8988T (cell line): ENCODE measurements at regions not wholly inside any gene's neighbourhood (a gene's known extent, or its start where the extent isn't known, plus 50 kb on each side); places are given as distances from the start of the nearest gene placed in this dataset.

Experiments used
- DNase-seq: peaks from one replicate; pipeline ENCODE4 v3.0.0; 2011

DNA sequence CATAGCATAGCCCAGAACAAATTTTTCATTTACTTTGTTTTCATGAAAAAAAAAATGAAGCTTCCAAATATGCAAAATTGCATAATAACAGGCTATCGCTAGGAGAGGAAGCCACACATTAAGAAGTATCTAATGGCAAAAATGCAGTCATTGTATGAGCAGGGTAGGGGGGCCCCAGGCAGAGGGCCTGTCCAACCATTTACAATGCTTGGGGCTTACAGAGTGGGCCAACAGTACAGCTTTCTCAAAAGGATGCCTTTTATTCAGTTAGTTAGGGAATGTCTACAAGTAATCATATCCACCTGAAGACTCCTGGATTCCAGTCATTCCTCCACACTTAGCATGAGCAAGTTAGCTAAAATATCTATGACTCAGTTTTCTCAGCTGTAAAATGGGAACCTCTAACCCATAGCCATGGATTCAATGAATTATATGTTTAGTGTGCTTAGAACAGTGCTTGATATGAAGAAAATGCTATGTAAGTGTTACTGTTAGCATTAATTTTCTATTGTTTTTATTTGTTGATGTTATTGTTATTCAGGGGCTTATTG lies 117.7 kb downstream of the GAS1 start:
- DNase-seq = no peak

DNA sequence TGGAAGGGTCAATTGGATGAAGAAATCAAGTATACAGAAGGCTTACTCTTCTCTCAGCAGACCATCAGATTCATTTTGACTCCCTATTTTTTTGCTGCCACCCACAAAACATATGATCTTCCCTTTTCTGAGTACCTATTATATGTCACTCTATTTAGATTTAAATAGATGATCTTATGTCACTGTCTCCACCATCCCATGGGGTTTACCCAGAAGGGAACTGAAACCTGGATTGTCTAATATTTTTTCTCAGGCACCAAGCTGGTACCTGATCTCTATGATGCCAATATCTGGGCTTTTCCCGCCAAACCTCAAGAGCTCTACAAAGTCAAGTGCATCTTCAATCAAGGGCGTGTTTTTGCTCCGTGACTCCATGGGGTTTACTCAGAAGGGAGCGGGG lies 118.7 kb downstream of the GAS1 start:
- DNase-seq = no peak

DNA sequence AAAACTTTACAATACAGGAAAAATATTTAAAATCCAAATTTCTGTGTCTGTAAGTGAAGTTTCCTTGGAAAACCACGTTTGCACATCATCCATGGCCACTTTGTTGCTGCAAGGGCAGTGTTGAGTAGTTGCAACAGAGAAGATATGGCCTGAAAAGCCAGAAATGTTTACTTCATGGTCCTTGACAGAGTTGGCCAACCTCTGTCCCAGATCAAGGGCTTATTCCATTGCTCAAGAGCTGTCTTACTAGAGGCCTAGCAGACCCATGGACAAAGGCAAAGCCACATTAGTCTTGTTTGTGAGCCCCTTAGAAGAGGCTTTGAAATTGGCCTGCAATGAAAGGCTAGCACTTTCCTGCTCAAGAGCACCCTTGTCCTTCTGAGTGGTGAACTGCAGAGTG lies 119.4 kb downstream of the GAS1 start:
- DNase-seq = no peak

DNA sequence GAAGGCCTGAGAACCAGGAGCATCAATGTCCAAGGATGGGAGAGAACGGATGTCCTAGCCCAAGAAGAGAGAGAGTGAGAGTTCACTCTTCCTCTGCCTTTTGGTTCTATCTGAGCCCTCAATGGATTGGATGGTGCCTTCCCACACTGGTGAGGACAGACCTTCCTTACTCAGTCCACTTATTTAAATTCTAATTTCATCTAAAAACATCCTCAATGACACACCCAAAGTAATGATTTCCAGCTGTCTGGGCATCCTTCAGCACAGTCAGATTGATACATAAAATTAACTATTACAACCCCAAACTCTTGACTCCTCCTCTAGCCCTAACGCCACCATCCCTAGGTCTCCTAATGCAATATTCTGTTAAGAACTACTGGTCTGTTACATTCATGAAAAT lies 122.0 kb downstream of the GAS1 start:
- no peak for DNase-seq

DNA sequence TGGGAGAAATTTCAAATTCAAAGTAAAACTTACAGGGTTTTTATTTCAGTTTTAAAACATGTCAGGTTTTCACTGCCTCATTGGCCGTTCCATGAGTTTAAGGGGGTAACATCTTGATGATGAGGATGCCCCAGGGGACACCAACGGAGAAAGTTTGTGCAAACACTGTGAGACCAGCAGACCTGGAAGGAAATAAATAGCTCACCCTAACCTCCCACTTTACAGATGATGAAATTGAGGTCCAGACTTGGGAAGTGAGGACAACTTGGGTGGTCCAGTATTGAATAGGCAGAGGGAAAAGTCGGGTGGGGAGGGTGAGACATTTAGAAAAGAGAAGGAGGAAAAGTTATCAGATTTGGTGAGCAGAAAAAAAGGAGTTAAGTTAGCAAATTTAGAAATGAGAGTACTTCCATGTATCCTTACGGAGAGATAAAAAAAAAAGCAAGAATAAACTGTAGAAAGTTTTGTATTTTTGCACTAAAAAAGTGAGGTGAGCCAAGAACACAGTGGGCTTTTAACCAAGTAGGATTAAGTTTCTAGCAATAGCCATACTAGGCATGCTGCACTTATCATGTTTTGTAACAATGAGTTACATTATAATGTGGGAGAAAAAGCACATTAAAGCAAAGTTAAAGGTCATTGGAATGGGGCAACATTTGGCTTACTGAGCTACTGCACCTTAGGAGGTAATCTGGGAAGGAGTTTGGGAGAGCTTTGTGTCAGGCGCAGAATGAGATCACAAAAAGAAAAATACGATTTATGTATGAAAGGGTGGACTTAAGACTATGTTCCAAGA lies 125.1 kb downstream of the GAS1 start:
- no peak for DNase-seq

DNA sequence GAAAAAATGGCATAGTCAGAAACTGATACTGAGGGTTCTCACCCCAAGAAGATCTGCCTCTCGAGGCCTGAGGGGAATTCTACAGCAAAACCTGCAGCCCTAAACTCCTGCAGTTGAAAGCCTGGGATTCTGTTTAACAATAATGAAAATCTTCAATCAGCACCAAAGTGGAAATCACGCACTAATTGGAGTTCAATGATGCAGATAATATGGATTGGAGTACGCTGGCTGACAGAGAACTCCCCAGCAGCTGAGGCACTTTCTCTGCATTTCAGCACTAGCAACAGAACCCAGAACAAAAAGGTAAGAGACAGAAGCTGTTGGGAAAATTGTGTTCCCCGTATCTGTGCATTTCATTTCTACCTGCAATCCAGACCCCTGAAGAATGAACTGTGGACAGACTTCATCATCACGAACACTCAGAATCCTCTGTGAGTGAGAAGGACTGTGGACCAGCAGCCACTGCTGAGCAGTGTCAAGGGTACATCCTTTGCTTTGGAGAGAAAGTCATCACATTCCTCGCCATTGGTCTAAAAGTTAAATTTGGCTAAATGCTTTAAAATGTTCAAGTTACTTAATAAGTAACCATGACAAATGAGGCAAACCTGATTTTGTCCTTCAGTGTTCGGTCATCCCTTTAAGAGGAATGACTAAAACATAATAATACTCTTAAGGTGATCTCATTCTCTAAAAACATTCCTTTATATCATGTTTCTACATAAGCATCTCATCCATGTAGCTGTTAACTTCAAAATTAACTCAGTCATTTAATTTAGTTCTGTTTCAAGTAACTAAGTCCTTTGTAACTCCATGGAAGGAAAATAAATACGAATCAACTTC lies 126.1 kb downstream of the GAS1 start:
- no peak for DNase-seq

DNA sequence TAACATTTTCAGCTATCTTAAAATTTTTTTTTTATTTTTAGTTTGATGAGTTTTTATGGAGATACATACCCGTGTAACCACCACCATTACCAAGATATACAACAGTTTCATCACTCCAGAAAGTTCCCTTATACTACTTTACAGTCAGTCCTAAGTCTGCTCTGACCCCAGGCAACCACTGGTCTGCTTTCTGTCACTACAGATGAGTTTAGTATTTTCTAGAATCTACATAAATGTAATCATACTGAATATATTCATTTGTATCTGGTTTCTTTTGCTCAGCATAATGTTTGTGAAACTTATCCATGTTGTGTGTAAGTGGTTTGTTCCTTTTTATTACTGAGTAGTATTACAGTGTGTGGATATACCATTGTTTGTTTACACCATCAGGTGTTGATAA lies 127.8 kb downstream of the GAS1 start:
- DNase-seq = no peak

DNA sequence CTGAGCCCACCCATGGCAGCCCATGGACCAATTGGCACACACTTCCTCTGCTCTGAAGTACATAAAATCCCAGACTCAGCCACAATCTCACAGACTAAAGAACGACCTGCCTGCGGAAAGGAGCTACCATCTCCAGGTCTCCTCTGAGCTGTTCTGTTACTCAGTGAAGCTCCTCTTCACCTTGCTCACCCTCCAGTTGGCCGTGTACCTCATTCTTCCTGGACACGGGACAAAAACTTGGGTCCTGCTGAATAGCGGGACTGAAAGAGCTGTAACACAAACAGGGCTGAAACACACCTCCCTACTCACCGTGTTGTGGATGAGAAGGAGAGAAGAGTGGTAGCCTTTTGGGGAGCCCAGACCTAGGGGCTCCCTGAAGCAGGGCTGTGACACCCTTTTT lies 128.7 kb downstream of the GAS1 start:
- no peak for DNase-seq

DNA sequence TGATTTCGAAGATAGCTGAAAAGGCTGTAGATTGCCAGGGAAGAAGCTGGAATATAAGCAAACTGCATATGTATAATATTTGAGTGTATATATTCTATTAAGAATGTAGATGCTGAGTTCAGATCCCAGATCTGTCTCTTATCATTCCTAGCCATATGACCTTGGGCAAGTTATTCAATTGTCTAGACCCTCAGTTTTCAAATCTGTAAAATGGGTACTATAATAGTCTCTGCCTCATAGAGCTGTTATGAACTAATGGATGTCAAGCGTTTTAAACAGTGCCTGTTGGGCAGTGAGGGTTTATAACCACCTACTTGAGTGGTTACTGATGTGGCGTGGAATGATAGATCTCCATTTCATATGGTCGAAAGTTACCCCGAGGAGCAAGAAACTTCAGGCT lies 130.4 kb downstream of the GAS1 start:
- no peak for DNase-seq

DNA sequence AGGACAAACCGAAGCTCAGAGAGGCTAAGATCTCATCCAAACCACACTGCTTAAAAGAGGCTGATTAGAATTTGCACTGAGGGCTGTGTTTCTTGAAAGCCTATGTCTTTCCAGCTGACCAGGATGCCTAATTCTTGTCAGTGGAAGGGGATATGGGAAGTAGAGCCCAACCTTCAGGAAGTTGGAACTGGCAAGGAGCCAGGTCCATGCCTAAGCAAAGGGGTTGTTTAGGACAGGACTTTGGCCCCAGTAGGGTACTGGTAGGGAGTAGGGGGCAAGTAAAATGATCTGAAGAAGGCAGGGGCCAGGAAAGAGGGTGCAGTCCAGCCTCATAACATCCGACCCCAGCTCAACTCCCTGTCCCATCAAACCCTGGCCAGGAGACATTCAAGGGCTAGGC lies 130.9 kb downstream of the GAS1 start:
- no peak for DNase-seq

DNA sequence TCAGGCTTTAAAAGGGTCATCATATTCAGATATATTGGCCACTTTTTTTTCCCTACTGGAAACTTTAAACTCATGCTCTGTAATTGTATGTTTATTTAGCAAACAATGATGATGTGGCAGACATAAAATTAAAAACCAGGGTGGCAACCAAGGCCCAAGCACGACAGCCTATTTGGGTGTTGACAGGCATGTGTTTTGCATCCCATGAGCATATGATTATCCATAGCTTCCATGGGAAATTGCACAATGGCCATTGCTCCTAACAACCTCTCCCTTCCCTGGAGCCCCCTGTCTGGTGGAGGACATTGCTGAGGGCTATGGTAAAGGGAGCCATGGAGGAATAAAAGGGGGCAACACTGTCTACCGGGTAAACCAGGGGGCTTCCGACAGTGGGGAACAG lies 134.7 kb downstream of the GAS1 start:
- DNase-seq = no peak

DNA sequence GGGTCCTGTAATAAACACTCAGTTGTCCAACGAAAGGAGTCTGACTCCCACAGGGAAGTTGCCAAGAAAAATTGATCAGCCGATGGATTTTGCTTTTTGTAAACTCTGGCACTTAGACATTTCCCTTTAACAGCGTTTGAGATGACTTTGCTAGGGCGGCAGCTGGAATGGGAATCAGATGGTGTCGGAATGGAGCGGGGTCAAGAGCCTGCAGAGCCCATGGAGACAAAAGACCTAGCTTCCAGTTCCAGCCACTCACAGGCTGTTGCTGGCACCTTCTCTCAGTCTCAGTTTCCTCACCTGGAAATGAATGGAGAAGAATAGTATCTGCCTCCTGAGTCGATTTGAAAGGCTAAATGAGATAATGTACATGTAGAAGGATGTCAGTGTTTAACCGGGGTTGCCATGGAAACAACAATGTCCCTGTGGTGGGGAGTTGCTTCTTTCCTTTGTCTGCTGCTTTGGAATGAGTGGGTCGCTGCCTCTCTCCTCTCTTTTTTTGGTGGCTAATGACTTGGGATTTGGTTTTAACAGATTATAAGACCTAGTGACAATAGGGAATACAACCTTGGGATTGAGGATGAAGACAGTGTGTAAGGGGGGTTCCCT lies 137.4 kb downstream of the GAS1 start:
- no peak for DNase-seq

DNA sequence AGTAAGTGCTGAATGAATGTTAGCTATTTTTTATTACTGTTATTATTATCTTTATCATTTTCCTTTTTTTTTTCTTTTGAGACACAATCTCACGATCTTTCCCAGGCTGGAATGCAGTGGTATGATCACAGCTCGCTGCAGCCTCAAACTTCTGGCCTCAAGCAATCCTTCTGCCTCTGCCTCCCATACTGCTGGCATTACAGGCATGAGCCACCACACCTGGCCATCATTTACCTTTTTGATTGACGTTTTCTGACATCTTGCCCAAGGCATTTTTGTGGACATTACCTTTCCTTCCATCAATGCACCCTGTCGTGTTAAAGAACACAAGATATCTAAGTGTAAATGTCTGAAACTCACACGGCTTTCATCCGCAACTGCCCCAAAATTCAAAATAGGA lies 138.2 kb downstream of the GAS1 start:
- no peak for DNase-seq

DNA sequence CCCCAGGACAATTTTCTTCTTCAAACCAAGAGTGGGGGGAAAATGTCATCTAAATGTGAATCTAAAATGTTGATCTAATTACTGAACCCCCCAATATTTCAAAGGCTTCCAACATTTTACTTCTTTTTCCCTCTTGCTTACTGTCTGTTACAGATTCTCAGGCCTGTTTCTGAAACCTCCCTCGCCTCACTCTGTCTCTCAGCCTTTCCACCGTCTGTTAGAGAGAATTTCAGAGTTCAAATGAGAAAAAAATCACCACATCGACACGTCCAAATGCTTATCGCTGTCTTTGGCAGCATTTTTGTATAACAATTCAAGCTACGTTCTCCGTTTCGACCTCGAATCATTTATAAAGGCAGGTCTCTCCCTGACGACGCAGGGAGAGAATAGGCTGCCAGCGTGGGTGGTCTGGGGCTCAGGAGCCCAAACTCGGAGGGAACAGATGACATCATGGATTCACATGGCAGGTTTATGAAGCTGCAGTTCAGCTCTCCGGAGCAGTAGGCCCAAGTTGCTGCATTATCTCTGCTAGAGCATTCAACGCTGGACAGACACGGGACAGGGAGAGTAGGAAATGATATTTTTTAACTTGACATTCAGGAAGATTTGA lies 139.8 kb downstream of the GAS1 start:
- no peak for DNase-seq

DNA sequence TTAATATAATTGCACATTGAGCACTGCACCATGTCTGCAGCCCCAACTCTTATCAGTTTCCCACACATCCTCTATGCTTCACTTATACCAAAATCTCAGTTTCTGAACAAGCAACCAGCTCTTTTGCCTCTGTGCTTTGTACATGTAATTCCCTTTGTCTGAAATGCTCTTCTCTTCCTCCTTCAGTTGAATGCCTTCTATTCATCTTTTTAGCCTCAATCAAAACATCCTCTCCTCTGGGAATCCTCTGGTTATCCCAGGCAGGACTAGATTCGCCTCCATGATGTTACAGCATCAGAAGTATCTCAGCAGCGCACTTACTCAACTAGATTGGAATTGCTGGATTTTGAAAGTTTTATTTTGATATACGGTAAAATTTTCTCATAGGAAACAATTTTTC lies 143.3 kb downstream of the GAS1 start:
- DNase-seq = no peak

DNA sequence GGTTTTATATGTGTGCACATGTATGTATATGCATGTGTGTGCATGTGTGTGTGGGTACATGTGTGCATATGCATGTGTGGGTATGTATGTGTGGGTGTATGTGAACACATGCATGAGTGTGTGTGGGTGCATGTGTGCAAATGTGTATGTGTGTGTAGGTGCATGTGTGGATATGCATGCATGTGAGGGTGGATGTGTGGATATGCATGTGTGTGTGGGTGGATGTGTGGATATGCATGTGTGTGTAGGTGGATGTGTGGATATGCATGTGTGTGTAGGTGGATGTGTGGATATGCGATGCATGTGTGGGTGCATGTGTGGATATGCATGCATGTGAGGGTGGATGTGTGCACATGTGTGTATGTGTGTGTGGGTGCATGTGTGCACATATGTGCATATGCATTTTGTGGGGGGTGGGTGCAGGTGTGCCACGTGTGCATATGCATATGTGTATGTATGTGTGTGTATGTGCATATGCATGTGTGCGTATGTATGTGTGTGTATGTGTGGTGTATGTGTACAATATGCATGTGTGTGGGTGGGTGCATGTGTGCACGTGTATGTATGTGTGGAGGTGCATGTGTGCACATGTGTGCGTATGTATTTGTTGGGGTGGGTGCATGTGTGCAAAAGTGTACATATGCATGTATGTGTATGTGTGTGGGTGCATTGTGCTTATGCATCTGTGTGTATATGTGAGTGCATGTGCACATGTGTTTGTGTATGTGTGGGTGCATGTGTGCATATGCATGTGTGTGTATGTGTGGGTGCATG lies 144.2 kb downstream of the GAS1 start:
- no peak for DNase-seq

DNA sequence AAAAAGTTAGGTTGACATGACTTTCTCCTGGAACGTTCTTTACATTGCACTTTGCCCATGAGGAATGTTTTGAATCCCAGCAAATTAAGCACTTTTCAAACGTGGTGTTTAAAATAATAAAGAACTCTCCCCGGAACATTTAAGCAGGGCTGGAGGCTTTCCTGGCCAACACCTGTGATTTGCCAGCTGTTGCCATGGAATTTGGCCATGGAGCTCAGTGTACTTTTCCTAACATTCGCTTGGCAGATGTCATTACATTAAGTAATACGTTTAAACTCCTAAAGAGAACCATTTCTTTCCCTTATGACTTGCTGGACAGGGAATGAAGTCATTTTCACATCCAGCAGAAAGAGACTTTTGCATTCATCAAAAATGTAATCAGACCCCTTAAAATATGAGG lies 146.1 kb downstream of the GAS1 start:
- DNase-seq = no peak

DNA sequence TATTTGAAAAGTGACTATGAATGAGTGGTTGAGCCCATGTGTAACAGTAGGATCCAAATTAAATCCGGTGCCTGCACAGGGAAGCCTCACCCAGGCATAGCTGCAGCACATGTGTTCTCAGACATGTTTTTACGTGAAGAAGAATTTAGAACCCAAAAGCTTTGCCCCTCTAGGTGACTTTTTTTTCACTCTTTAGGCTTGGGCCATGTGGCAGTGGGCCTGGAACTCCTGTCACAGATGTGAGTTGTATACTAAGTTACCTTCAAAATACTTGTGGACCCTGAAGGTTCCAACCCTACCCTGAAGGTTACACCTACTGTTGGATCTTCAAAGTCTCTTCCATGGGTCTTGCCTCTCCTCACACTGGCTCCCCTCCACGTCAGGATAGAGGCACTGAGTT lies 146.6 kb downstream of the GAS1 start:
- no peak for DNase-seq

DNA sequence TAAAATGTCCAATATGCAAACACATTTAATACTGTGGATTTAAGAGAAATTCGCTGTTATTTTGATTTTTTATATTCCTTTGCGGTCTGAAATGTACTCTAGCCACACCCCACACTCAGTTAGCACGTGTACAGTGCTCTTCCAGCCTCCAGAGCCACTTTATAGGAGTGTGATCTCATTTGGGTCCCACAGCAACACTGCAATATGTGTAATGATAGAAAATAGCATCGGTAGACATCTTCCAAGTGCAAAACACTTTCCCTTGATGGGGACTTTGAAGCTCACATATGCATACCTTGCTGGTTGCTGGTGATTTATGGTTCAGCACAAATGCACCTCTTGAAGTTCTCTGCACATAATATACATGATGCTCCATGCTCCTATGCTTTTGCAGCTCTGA lies 148.3 kb downstream of the GAS1 start:
- DNase-seq = no peak

DNA sequence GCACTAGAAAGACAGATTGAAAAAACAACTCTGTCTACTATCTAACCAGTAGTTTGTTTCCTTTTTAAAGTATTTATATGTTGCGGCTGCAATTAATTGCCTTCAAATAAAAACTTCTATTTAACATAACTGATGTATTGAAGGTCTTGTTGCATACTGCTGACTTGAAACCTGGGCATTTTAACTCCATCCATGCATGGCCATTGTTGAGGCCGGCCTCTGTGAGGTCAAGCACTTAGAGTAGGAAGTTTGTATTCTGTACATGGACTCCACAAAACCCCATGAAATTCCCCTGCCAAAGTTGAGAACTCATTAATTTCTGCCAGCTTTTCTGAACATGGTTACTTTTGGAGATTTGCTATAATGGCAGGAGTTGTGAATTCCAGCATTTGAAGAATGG lies 150.6 kb downstream of the GAS1 start:
- no peak for DNase-seq

DNA sequence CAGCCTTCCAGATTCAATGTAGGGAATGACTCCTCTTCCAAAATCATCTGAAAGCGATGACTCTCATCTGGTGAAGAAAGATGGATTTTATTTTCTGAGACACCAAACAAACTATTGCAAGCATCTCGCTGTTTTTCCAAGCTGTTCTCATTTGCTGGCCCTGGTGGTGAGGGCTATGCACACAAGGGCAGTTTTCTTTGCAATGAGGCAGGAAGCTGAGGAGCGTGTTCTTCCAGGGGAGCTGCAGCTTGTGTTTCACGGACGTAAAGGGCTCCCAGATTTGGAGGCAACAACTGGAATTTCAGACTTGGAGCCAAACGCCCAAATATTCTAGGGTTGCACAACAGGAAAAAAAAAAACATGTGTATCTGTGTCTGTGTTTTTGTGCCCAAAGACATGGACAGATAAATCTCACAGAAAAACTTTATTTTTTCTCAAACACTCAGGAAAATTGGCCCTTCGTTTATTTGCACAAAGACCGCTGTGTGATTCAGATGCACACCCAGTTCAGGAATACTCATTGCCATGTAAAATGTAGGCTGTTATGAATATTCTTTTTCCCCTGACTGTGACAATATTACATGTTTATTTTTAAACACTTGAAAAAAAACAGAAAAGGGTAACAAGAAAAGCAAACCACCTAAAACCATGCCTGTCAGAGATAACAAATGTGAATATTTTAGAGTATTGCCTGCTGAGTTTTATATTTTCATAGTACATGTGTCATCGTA lies 151.3 kb downstream of the GAS1 start:
- DNase-seq = no peak

DNA sequence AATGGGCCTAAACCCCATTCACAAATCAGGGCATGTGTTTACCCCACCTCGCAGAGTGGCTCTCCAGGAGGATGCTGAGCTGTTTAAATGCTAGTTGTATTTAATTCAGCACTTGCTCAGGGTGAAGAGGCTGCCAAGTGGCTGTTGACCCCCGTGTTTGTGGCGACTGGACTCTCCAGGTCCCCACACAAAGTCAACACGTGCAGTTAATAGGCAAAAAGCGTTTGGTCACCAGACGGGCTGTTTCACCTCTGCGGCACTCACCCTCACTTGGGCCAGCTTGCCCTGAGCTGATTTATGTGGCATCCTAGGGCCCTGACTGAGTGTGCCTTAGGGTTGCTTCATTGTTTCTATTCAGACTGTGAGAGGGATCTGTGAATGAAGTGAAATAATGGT lies 152.3 kb downstream of the GAS1 start:
- DNase-seq = no peak
